K562 (cell line): ENCODE measurements at regions not wholly inside any gene's neighbourhood (a gene's known extent, or its start where the extent isn't known, plus 50 kb on each side); places are given as distances from the start of the nearest gene placed in this dataset.

ENCODE experiments used
- ATAC-seq: fragments of 200-7000 bp; cut with Tn5 transposase; 3 replicates; pipeline ENCODE4 v1.9.1; 2020; ENCODE audit warnings: moderate library complexity
- BruUV-seq: library from RNA; stranded (reverse); fragments of 400-500 nt; replicated peaks from 2 replicates; lab custom pipeline; 2021; lab: Mats Ljungman, UMichigan
- CTCF ChIA-PET: fragments of 300-600 bp; formaldehyde crosslinking; extraction: SDS; loops from one replicate; lab custom pipeline; 2021; ENCODE audit warnings: low intra/inter-chr PET ratio; lab: Yijun Ruan, JAX
- POLR2A ChIA-PET: fragments of 300-600, 350-650 bp; sonication (Branson Sonifier 250); formaldehyde crosslinking; extraction: SDS; loops from one replicate; lab custom pipeline; 2021; ENCODE audit warnings: antibody characterized with exemption, inconsistent platforms; lab: Yijun Ruan, JAX
- DNase-seq, 4 experiments: peaks; one replicate each; pipeline versions ENCODE4 v3.0.0 to v3.0.0-alpha.2; 2011 to 2018; ENCODE audit warnings: low spot score in 3 of 4, mixed read lengths in 3 of 4; ENCODE audit errors: extremely low read depth in 1 of 4
- FAIRE-seq: peaks from 2 replicates; lab custom pipeline; 2011; peaks lifted over from hg19 to GRCh38; lab: Jason Lieb, UNC
- H2AFZ ChIP-seq: 2 replicates; pipeline ENCODE4 v1.6.0; 2011; ENCODE audit warnings: low read depth, low read length, control low read depth, inconsistent platforms
- H3K27ac ChIP-seq: fragments of 200-600 bp; 3 replicates; pipeline ENCODE4 v1.8.0; 2011; ENCODE audit warnings: low read depth, mild to moderate bottlenecking, control low read depth, inconsistent platforms, low read length, moderate library complexity, mixed read lengths; ENCODE audit errors: extremely low read depth
- H3K27me3 ChIP-seq, 2 experiments: fragments of 300-600 bp in 1 of 2; 2 replicates in 1 of 2; 3 replicates in 1 of 2; pipeline versions ENCODE4 v1.6.0 to v1.8.0; 2011; ENCODE audit warnings: inconsistent platforms in 2 of 2, low read length in 2 of 2, mild to moderate bottlenecking in 1 of 2, mixed read lengths in 1 of 2, moderate library complexity in 1 of 2; ENCODE audit not compliant: control insufficient read depth in 2 of 2, insufficient read depth in 2 of 2
- H3K36me3 ChIP-seq: fragments of 300-600 bp; 3 replicates; pipeline ENCODE4 v1.8.0; 2011; ENCODE audit warnings: mild to moderate bottlenecking, low read length, inconsistent platforms; ENCODE audit not compliant: control insufficient read depth, insufficient read depth
- H3K4me1 ChIP-seq, 2 experiments: fragments of 200-600 bp in 1 of 2; replicated peaks in 1 of 2; 2 replicates in 1 of 2; 3 replicates in 1 of 2; pipeline versions ENCODE4 v1.5.1 to v1.8.0; 2011; ENCODE audit warnings: inconsistent platforms in 2 of 2, low read length in 2 of 2, mild to moderate bottlenecking in 1 of 2, mixed read lengths in 1 of 2, moderate library complexity in 1 of 2; ENCODE audit not compliant: control insufficient read depth in 2 of 2, insufficient read depth in 2 of 2
- H3K4me2 ChIP-seq: 2 replicates; pipeline ENCODE4 v1.6.1; 2011; ENCODE audit warnings: low read length, control low read depth, inconsistent platforms, mixed read lengths; ENCODE audit not compliant: insufficient read depth
- H3K4me3 ChIP-seq: fragments of 200-600 bp; sonication (generic), shearing (Covaris generic); 2 replicates; pipeline ENCODE4 v1.5.1; 2016; ENCODE audit warnings: control low read depth, inconsistent platforms
- H3K79me2 ChIP-seq: fragments of 200-600 bp; 3 replicates; pipeline ENCODE4 v1.8.0; 2011; ENCODE audit warnings: low read length, inconsistent platforms; ENCODE audit not compliant: control insufficient read depth, insufficient read depth
- H3K9ac ChIP-seq, 2 experiments: 2 replicates each; pipeline versions ENCODE4 v1.6.0 to v1.6.1; 2011; ENCODE audit warnings: low read depth in 2 of 2, low read length in 2 of 2, control low read depth in 1 of 2, inconsistent platforms in 1 of 2, mild to moderate bottlenecking in 1 of 2, mixed read lengths in 1 of 2; ENCODE audit not compliant: insufficient read depth in 1 of 2
- H3K9me1 ChIP-seq: one replicate; pipeline ENCODE4 v1.6.0; 2011; ENCODE audit warnings: inconsistent platforms, mild to moderate bottlenecking, low read length, moderate library complexity; ENCODE audit not compliant: control insufficient read depth, insufficient read depth
- H3K9me3 ChIP-seq: replicated peaks from 2 replicates; pipeline ENCODE4 v1.5.1; 2011; ENCODE audit warnings: low read depth, low read length, inconsistent platforms; ENCODE audit not compliant: control insufficient read depth, insufficient read depth
- H4K20me1 ChIP-seq: replicated peaks from 2 replicates; pipeline ENCODE4 v1.6.1; 2011; ENCODE audit warnings: low read length, inconsistent platforms, mixed read lengths; ENCODE audit not compliant: control insufficient read depth, insufficient read depth
- CBX2 ChIP-seq: fragments of 200-600 bp; sonication (generic); IDR thresholded peaks from one replicate; pipeline ENCODE4 v1.6.1; 2012; ENCODE audit warnings: mild to moderate bottlenecking, low read length, inconsistent platforms; ENCODE audit not compliant: insufficient read depth, poor library complexity, severe bottlenecking
- CHD4 ChIP-seq: fragments of 200-600 bp; sonication (generic); IDR thresholded peaks from 3 replicates; pipeline ENCODE4 v1.6.1; 2012; ENCODE audit warnings: low read depth, mild to moderate bottlenecking, mixed read lengths, low read length, inconsistent platforms; ENCODE audit not compliant: insufficient read depth, insufficient replicate concordance, poor library complexity, severe bottlenecking
- MAFG ChIP-seq: fragments of 450-650 bp; conservative IDR thresholded peaks from 2 replicates; pipeline ENCODE4 v1.6.1; 2016; ENCODE audit warnings: missing genetic modification characterization, missing compliant biosample characterization
- NEUROD1 ChIP-seq: fragments of 150-350 bp; IDR thresholded peaks from 2 replicates; pipeline ENCODE4 v1.6.1; 2014; ENCODE audit warnings: borderline replicate concordance, low read length, low read depth; ENCODE audit not compliant: partially characterized antibody
- TFE3 ChIP-seq: fragments of 450-650 bp; formaldehyde crosslinking; IDR thresholded peaks from 2 replicates; pipeline ENCODE4 v1.4.0; 2020; ENCODE audit warnings: mild to moderate bottlenecking, mixed read lengths
- ZNF696 ChIP-seq: fragments of 250-450 bp; sonication (Bioruptor Pico); conservative IDR thresholded peaks from 2 replicates; pipeline ENCODE4 v1.4.0; 2020; ENCODE audit warnings: mild to moderate bottlenecking, moderate library complexity
- WGBS: fragments of 100-300 bp; shearing (Covaris generic); methylation state at CpG from one replicate; pipeline ENCODE4 v1.1.6; 2016; ENCODE audit warnings: low coverage, mixed read lengths; ENCODE audit not compliant: insufficient coverage; ENCODE audit errors: missing lambda C conversion rate; 5-methylcytosine and 5-hydroxymethylcytosine counted together
- in situ Hi-C: fragments of 300-500 bp; cut with MboI; formaldehyde crosslinking; loops from 4 replicates; pipeline ENCODE4 v1.15.0; 2018; ENCODE audit warnings: inconsistent platforms, mixed read lengths
- intact Hi-C: fragments of 100-400 bp; cut with micrococcal nuclease; formaldehyde crosslinking; loops from 2 replicates; pipeline ENCODE4 v1.14.2; 2022

DNA sequence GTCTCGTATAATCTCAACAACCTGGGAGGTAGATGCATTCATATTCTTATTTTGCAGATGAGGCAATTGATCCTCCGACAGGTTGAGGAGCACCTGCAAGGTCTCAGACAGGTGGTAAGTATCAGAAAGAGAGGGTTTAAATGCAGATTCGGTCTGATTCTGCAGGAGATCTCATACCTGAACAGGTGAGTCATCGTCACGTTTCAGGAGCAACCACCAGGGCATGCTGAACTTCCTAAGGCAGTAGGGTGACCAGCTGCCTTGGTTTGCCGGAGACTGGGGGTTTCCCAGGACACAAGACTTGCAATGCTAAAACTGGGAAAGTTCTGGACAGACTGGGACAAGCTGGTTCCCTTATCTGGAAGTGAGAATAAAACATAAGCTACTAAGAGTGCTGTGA, 68.8 kb upstream of the TSHZ3 start:
- WGBS, result 0% methylated on average over 6 of the region's 6 CpGs
- CTCF ChIA-PET, result no interaction called here

More for the DNA sequence above, 68.8 kb upstream of the TSHZ3 start:
- Histone ChIP-seq H3K79me2 (no peaks in the 10 kb centered on the region), H3K9me3 (no peaks in the 10 kb centered on the region), H3K27me3 (peaks cover 4 to 14% of the 10 kb centered on the region in 2 experiments; a peak in 2 of 5 replicates), H2AFZ (no peak overlapping the region), H3K36me3 (no peaks in the 10 kb centered on the region), H3K9ac (no peak overlapping the region), H3K4me1 (no peaks in the 10 kb centered on the region), H3K4me3 (no peak overlapping the region), H3K27ac (no peak overlapping the region)
- in situ Hi-C loops, result no loop called here
- no TSS peak for BruUV-seq
- POLR2A ChIA-PET, result no interaction called here
- intact Hi-C loops, result no loop called here
- no peak for TF ChIP-seq CBX2
- no peak for TF ChIP-seq CHD4
- no peak for TF ChIP-seq ZNF696
- no peak for TF ChIP-seq TFE3 (CRISPR knock-in tag)
- TF ChIP-seq NEUROD1, result no peak
- TF ChIP-seq MAFG (tag), result no peak
- TF ChIP-seq, all 486 proteins: peak for 0
- H3K9me1 ChIP-seq, result no peaks in the 10 kb centered on the region
- no peak overlapping the region for H3K4me2 ChIP-seq
- DNase-seq (no peak), FAIRE-seq (no peak), ATAC-seq (no peak)
- H4K20me1 ChIP-seq, result peaks cover 4% of the 10 kb centered on the region; the same call in 1 of the 2 replicates
